IPS-20b (cell line): ENCODE measurements at regions not wholly inside any gene's neighbourhood (a gene's known extent, or its start where the extent isn't known, plus 50 kb on each side); places are given as distances from the start of the nearest gene placed in this dataset.

Experiments used
- H3K27ac ChIP-seq: one replicate; pipeline ENCODE4 v1.5.1; 2013; ENCODE audit warnings: low read length
- H3K27me3 ChIP-seq: 2 replicates; pipeline ENCODE4 v1.6.1; 2013; ENCODE audit warnings: mild to moderate bottlenecking, low read length, inconsistent platforms; ENCODE audit not compliant: insufficient read depth
- H3K36me3 ChIP-seq: 2 replicates; pipeline ENCODE4 v1.6.1; 2013; ENCODE audit warnings: low read depth, mild to moderate bottlenecking, inconsistent platforms, low read length, moderate library complexity; ENCODE audit not compliant: insufficient read depth
- H3K4me1 ChIP-seq: 2 replicates; pipeline ENCODE4 v1.6.1; 2013; ENCODE audit warnings: mild to moderate bottlenecking, control low read depth, inconsistent platforms, low read length, moderate library complexity; ENCODE audit not compliant: insufficient read depth
- H3K4me3 ChIP-seq: 2 replicates; pipeline ENCODE4 v1.5.1; 2013; ENCODE audit warnings: mild to moderate bottlenecking, low read length, inconsistent platforms
- H3K9ac ChIP-seq: 2 replicates; pipeline ENCODE4 v1.6.1; 2013; ENCODE audit warnings: low read depth, mild to moderate bottlenecking, inconsistent platforms, low read length, moderate library complexity
- H3K9me3 ChIP-seq: 2 replicates; pipeline ENCODE4 v1.6.1; 2013; ENCODE audit warnings: mild to moderate bottlenecking, low read depth, low read length, inconsistent platforms; ENCODE audit not compliant: insufficient read depth

- no peaks in the 10 kb centered on the region for H3K36me3 ChIP-seq
- no peaks in the 10 kb centered on the region for H3K4me1 ChIP-seq
- H3K9ac ChIP-seq: no peak overlapping the region
- no peaks in the 10 kb centered on the region for H3K27me3 ChIP-seq
- H3K4me3 ChIP-seq: no peak overlapping the region
- H3K9me3 ChIP-seq: no peaks in the 10 kb centered on the region
- H3K27ac ChIP-seq: no peak overlapping the region
Observed at GRCh38 chr14:66421990-66422946, 63.9 kb upstream of the CCDC196 start.

- no peaks in the 10 kb centered on the region for H3K36me3 ChIP-seq
- no peak overlapping the region for H3K9ac ChIP-seq
- H3K4me3 ChIP-seq: no peak overlapping the region
Observed at GRCh38 chr14:66425402-66425801, 60.8 kb upstream of the CCDC196 start.

DNA sequence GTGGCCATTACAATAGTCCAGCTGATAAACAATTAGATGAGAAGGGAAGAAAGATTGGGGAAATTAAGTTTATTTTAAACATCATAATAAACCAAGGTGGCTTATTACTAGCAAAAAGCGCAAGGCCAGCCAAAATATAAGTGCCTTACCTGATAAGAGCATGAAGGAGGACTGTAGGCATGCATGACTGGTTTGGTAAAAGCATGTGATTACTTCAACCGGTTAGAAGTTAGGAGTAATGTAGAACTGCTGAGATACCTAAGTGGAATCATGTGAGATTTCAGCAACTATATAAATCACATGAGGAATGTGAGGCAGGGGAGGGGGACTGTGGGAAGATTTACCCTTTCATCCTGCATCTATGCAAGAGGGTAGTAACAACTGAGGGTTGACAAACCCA lies 59.7 kb upstream of the CCDC196 start:
- H3K4me3 ChIP-seq: no peak overlapping the region
- H3K4me1 ChIP-seq: no peaks in the 10 kb centered on the region
- H3K27me3 ChIP-seq: no peaks in the 10 kb centered on the region
- no peak overlapping the region for H3K9ac ChIP-seq
- no peaks in the 10 kb centered on the region for H3K36me3 ChIP-seq
- H3K9me3 ChIP-seq: no peaks in the 10 kb centered on the region
- H3K27ac ChIP-seq: no peak overlapping the region

More at GRCh38 chr14:66425402-66425801, 60.8 kb upstream of the CCDC196 start:
- Histone ChIP-seq H3K9me3 (no peaks in the 10 kb centered on the region), H3K4me1 (no peaks in the 10 kb centered on the region), H3K27ac (no peak overlapping the region), H3K27me3 (no peaks in the 10 kb centered on the region)

DNA sequence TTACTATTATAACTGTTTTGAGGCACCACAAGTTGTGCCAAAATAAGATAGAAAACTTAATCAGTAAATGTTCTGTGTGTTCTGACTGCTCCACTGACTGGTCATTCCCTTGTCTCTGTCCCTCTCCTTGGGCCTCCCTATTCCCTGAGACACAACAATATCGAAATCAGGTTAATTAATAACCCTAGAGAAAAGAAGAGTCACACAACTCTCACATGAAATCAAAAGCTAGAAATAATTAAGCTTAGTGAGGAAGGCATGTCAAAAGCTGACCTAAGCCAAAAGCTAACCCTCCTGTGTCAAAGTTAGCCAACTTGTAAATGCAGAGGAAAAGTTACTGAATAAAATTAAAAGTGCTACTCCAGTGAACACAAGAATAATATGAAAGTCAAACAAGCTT lies 53.8 kb upstream of the CCDC196 start:
- H3K9me3 ChIP-seq: peaks cover 11% of the 10 kb centered on the region
- H3K27me3 ChIP-seq: no peaks in the 10 kb centered on the region
- H3K36me3 ChIP-seq: no peaks in the 10 kb centered on the region
- no peak overlapping the region for H3K4me3 ChIP-seq
- no peak overlapping the region for H3K27ac ChIP-seq
- no peak overlapping the region for H3K9ac ChIP-seq
- no peaks in the 10 kb centered on the region for H3K4me1 ChIP-seq

GRCh38 chr14:66434464-66434863 lies 51.7 kb upstream of the CCDC196 start:
- no peak overlapping the region for H3K9ac ChIP-seq
- no peaks in the 10 kb centered on the region for H3K4me1 ChIP-seq
- no peaks in the 10 kb centered on the region for H3K36me3 ChIP-seq
- peaks cover 27% of the 10 kb centered on the region for H3K9me3 ChIP-seq
- no peaks in the 10 kb centered on the region for H3K27me3 ChIP-seq
- no peak overlapping the region for H3K4me3 ChIP-seq
- no peak overlapping the region for H3K27ac ChIP-seq

DNA sequence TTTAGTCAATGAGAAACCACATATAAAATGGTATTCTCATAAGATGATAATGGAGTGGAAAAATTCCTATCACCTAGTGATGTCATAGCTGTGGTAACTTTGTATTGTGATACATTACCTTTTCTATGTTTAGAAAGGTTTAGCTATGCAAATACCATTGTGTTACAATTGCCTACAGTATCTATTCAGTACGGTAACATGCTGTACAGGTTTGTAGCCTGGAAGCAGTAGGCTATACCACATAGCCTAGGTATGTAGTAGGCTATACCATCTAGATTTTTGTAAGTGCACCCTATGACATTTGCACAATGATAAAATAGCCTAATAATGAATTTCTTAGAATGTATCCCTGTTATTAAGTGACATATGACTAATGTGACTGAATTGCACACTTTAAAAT lies 50.5 kb upstream of the CCDC196 start:
- Histone ChIP-seq H3K27me3 (no peaks in the 10 kb centered on the region), H3K4me3 (no peak overlapping the region), H3K9ac (no peak overlapping the region), H3K4me1 (no peaks in the 10 kb centered on the region), H3K9me3 (peaks cover 34% of the 10 kb centered on the region), H3K27ac (no peak overlapping the region), H3K36me3 (no peaks in the 10 kb centered on the region)
